Activated naive CD4-positive, alpha-beta T cell treated with Interleukin-2 at 50 U/mL for 16 hours (primary cell): ENCODE measurements at regions not wholly inside any gene's neighbourhood (a gene's known extent, or its start where the extent isn't known, plus 50 kb on each side); places are given as distances from the start of the nearest gene placed in this dataset.
"Not testable (repeated sequence)": the region's sequence is repeated elsewhere in the genome, so short reads cannot be mapped to it uniquely, and the experiment has no call there.

Source experiments
- DNase-seq: peaks from one replicate; pipeline ENCODE4 v3.0.0-alpha.2; 2020

DNA sequence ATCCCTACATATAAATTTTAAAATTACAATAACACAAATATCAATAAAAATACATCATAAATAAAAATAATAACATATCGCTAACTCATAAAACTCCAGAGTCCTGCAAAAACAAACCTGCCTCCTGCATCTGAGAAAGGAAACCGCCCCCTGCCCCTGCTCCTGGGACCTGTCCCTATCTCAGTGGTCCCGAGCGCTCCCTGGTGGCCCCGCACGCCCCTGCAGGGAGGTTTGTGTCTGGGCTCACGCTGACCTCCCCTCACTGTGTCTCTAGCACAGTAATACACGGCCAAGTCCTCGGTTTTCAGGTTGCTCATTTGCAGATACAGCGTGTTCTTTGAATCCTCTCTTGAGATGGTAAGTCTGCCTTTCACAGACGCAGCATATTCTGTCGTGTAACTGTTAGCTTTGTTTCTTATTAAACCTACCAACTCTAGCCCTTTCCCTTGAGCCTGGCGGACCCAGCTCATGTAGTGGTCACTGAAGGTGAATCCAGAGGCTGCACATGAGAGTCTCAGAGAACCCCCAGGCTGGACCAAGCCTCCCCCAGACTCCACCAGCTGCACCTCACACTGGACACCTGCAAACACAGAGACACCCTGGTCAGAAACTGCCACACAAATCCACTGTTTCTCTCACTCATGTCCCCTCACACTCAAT, 554.1 kb downstream of the GOLGA6L6 start:
- no peak for DNase-seq

DNA sequence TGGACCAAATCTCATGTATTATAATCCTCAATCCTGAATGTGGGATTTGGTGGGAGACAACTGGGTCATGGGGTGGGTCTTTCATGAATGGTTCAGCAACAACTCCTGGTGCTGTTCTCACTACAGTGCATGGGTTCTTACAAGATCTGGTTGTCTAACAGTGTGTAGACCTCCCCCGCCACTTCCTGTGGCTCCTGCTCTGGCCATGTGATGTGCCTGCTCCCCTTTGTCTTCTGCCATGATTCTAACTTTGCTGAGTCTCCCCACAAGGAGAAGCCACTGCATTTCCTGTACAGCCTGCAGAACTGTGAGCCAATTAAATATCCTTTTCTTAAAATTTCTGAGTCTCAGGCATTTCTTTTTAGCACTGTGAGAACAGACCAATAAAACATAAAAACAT, 557.5 kb downstream of the GOLGA6L6 start:
- DNase-seq: no peak

DNA sequence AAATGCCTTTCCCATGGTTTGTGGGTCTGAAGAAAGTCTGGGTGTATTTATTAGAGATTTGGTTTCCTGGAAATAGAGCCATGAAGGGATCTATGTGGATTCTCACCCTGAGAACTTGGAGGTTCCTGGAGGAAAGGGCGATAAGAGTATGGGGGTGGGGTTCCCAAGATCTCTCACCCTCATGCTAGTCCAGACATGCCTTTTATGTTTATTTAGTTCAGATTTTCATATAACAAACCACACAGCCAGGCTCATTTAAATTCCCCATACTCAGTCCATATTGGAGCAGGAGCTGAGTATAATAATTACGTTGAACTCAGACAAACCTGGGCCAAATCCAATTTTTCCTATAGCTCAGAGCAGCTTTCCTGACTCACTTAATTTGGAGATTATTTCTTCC, 566.6 kb downstream of the GOLGA6L6 start:
- DNase-seq: no peak

DNA sequence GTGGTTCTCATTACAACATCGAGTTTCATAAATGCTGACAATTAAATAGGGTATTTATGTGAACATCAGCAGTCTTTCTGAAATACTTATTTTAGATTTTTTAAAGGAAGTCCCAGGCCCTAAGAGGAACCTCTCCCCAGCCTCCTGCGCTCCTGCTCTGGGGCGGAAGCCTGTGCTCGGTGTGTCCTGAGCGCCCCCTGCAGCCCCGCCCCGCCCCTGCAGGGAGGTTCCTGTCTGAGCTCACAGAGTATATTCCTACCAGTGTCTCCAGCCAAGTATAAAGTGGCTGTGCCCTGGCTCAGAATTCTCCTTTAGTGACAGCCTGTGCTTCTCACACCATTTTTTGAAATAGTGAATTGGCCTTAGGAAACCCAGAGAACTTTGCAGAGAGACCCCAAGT, 567.9 kb downstream of the GOLGA6L6 start:
- DNase-seq: no peak

DNA sequence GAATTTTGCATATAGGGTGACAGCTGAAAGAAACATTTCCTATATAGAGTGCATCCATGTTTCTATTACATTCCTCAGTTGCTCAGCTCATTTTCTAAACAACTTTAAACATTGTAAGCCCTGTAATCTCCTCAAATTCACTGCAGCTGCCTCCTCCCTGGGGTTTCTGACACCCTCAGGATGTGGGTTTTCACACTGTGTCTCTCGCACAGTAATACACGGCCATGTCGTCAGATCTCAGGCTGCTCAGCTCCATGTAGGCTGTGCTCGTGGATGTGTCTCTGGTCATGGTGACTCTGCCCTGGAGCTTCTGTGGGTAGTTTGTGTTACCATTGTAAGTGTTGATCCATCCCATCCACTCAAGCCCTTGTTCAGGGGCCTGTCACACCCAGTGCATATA, 569.0 kb downstream of the GOLGA6L6 start:
- DNase-seq: not testable (repeated sequence)

DNA sequence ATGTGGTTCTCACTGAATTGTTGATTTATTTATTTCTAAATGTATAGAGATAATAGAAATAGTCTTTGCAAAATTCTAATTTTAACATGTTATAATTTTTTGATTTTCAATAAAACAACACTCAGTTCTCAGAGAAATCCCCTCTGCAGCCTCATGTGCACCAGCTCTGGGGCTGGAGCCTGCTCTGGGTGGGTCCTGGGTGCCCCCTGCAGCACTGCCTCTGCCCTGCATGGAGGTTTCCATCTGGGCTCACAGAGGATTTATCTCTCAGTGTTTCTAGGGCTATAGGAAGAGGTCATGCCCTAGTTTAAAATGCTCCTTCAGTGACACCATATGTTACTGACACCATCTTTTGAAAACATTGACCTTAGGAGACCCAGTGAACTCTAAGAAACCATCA, 576.0 kb downstream of the GOLGA6L6 start:
- not testable (repeated sequence) for DNase-seq

DNA sequence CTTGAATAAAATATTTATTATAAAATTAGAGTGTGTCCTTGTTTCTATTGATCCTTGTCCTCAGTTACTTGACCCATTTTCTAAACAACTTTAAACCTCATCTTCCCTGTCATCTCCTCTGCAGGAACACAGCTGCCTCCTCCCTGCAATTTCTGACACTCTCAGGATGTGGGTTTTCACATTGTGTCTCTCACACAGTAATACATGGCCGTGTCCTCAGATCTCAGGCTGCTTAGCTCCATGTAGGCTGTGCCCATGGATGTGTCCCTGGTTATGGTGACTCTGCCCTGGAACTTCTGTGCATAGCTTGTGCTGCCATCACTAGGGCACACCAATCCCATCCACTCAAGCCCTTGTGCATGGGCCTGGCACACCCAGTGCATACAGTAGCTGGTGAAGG, 577.1 kb downstream of the GOLGA6L6 start:
- not testable (repeated sequence) for DNase-seq

DNA sequence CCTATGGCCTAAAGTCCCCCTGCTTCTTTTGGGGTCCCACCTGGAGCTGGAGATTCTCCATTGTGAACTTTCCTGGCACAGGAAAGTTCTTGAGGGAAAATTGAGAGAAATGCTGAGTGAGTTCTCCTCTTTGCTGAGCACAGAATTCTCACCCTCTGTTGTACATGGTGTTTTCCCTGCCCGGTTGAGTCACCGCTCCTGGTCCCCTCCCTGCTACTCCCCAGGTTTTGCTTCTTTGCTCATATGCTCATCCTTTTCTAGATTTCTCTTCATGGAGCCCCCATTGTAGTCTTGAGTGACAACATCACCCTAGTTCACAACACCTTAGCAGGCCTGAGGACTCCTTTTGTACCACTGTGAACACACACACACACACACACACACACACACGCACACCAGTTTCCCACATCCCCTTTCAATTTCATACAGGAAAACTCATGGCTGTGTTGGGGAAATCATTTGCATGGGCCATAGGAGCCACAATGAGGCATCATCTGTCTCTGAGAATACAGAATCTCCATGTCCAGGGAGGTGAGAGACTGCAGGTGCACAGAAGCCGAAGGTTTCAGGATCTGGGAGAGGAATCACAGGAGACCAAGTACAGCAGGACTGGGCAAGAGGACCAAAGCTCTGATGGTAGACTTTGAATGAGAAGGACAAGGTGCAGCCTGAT, 585.3 kb downstream of the GOLGA6L6 start:
- DNase-seq: no peak

DNA sequence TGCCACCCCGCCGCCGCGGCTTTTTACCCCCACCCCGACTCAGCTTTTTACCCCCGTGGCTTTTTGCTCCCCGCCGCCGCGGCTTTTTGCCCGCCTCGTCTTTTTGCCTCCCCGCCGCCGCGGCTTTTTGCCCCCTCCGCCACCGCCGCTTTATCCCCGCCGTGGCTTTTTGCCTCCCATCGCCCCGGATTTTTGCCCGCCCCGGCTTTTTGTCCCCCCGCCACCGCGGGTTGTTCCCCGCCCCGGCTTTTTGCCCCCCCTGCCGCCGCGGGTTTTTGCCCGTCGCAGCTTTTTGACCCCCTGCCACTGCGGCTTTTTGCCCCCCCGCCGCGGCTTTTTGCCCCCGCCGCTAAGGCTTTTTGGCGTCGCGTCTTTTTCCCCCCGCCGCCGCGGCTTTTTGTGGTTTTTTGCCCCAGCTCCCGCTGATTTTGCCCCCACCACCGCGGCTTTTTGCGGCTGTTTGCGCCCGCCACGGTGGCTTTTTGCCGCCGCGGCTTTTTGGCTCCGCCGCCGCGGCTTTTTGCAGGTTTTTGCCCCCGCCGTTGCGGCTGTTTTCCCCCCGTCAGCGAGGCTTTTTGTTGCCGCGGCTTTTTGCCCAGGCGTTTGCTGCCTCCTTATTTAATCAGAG, 597.2 kb downstream of the GOLGA6L6 start:
- no peak for DNase-seq

DNA sequence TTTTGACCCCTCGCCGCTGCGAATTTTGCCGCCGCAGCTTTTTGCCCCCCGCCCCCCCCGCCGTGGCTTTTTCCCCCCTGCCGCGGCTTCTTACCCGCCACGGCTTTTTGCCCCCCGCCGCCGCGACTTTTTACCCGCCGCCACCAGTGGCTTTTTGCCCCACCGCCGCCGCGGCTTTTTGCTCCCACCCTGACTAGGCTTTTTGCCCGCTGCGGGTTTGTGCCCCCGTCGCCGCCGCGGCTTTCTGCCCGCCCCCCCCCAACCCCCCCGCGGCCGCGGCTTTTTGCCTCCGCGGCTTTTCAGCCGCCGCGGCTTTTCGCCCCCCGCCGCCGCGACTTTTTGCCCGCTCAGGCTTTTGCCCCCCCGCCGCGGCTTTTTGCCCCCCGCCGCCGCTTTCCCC, 598.1 kb downstream of the GOLGA6L6 start:
- DNase-seq: no peak

DNA sequence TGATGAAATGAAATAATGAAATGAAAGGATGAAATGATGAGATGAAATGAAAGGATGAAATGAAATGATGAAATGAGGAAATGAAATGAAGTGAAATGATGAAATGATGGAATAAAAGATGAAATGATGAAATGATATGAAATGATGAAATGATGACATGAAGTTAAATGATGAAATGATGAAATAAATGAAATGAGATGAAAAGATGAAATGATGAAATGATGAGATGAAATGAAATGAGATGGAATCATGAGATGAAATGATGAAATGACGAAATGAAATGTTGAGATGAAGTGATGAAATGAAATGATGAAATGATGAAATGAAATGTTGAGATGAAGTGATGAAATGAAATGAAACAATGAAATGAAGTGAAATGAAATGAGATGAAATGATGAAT, 638.3 kb downstream of the GOLGA6L6 start:
- not testable (repeated sequence) for DNase-seq

DNA sequence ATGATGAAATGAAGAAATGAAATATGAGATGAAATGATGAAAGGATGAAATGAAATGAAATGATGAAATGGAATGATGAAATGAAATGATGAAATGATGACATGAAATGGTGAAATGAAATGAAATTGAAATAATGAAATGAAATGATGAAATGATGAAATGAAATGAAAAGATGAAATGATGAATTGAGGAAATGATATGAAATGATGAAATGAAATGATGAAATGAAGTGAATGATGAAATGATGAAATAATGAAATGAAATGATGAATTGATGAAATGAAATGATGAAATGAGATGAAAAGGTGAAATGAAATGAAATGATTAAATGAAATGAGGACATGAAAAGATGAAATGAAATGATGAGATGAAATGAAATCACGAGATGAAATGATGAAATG, 639.2 kb downstream of the GOLGA6L6 start:
- DNase-seq: not testable (repeated sequence)

DNA sequence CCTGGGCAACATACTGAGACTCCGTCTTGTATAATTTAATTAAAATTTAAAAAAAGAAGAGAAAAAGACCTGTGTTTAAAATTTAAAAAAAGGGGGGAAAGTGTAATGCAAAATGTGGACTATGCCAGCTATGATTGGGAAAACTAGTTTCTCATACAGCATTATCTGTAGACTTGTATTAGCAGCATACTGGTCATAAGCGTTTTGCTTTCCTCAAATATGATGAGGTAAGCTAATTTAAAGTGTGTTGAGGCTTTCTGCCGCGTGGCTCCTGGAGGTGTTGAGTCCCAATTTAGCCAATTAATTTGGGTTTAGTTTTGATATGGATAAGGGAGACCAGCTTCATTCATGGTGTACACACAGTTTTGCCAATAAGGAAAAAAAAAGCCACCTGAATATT, 640.2 kb downstream of the GOLGA6L6 start:
- DNase-seq: not testable (repeated sequence)

DNA sequence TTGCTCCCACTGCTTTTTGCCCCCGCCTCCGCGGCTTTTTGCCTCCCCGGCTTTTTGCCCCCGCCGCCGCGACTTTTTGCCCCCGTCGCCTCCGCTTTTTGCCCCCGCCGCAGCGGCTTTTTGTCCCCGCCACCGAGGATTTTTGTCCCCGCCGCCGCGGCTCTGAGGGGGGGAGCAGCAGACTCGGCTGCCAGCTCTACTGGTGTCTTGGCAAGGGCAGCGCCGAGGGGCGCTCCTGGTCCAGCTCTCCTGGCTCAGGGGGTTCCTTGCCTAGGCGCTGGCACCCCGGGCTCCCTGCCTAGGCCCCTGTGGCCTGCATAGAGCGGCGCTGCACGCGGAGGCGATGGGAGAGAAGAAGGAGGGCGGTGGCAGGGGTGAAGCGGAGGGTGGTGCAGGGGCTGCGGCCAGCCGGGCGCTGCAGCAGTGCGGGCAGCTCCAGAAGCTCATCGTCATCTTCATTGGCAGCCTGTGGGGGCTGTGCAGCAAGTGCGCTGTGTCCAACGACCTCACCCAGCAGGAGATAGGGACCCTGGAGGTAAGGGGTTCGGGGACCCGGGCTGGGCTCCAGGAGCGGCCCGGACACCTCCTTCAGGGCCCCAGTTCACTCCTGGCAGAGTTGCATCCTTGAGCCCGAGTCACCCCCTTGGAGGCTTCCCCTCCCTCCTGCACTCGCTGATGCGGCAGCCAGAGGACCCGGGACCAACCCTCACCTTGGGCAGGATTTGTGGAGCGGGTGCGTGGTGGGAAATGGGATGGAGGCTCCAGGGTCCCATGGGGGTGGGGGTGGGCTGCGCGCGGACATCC, 642.4 kb downstream of the GOLGA6L6 start:
- DNase-seq: no peak

DNA sequence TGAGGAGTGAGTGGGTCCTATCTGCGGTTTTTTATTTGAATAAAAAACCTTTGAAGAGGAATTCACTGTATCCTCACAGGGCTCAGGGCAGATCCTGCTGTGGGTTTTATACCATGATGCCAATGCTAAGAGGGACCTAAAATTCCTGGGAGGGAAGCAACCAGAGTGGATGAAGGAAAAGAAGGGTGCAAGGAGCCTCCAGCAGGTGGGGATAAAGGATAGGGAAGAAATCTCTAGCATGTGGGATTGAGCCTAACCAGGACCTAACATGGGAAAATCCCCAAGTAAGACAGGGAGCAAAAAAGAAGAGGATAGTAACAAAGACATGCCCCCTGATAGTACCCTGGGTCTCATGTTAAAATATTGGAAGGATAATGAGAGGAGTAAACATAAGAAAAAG, 652.8 kb downstream of the GOLGA6L6 start:
- DNase-seq: not testable (repeated sequence)

DNA sequence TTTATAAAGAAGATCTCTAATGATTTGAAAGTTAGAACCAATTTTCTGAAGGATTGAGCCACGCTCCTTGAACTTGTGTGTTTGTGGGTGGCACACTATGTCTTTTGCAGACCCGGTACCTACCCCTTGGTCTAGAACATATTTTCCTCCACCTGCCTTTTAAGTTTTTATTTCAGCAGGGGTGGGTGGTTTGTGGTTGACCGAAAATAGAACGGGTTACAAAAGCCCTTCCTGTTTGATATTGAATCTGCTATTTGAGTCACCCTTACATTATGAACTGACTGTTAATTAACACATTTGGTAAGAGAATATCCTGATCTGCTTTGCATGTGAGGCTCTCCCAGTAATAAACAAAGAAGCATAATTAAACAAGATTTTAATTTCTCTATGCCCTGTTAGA, 697.5 kb downstream of the GOLGA6L6 start:
- DNase-seq: not testable (repeated sequence)
